Forelimb muscle (tissue), 1 donor: ENCODE measurements at regions not wholly inside any gene's neighbourhood (a gene's known extent, or its start where the extent isn't known, plus 50 kb on each side); places are given as distances from the start of the nearest gene placed in this dataset.

Source experiments
- DNase-seq: peaks from one replicate; pipeline ENCODE4 v3.0.0-alpha.2; 2013; ENCODE audit warnings: low read depth

- no peak for DNase-seq
These were observed 474.8 kb downstream of the KCNJ2 start for GRCh38 chr17:70644096-70644495.

DNA sequence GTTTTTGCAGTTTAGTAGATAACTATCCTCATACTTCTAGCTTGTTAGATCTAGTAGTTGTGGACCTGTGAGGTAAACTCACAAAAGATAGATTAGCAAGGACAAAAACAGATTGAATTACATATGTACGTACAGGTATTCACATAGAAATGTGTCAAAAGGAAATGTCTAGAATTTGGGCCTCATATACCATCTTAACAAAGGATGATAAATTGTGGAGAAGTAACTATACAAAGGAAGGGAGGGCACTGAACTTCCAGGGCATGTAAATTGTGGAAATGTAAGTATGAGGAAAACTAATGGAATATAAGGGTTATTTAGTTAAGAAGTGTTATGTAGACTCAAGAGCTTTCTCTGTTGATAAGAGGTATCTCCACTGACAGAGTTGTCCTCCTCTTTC, 477.3 kb downstream of the KCNJ2 start:
- no peak for DNase-seq

- no peak for DNase-seq
These were observed 478.8 kb downstream of the KCNJ2 start for GRCh38 chr17:70648166-70648565.

DNA sequence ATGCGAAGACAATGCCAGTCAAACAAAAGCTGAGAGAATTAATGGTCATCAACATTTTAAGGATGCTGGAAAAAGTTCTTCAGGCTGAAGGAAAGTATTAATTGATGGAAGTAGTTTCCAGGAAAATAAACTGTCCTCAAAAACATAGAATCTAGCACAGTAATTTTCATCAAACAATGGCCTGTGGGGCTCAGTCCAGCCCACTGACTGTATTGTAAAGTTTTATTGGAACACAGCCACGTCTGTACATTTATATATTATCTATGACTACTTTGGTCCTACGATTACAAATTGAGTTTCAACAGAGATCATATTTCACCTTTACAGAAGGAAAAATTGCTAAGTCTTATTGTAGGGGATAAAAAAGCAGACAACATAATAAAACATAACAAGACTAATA, 484.5 kb downstream of the KCNJ2 start:
- no peak for DNase-seq

DNA sequence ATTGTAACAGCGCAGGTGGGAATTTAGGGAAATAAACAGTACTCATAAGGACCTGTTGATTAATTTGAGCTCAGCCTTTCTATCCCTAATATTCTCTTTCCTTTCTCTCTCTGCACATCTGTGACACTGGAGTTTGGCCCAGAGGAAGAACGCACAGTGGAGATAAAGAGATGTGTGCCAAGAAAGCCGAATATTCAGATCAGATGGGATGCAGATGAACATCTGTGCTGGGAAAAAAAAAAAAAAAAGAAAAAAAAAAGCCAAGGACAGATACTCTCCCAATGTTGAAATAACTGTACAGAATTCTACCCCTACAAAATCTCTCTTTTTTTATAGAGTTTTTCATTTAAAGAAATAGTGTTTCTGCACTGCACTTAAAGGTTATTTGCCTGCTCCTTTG, 485.4 kb downstream of the KCNJ2 start:
- DNase-seq: peak; percentile 83

- no peak for DNase-seq
These were observed 486.0 kb downstream of the KCNJ2 start for GRCh38 chr17:70655176-70655958.

- no peak for DNase-seq
These were observed 489.0 kb downstream of the KCNJ2 start for GRCh38 chr17:70658317-70658716.

GRCh38 chr17:70658840-70659239, 489.5 kb downstream of the KCNJ2 start:
- no peak for DNase-seq

- no peak for DNase-seq
These were observed 492.2 kb downstream of the KCNJ2 start for GRCh38 chr17:70661342-70662222.

GRCh38 chr17:70668276-70668937, 499.1 kb downstream of the KCNJ2 start:
- DNase-seq: no peak

- DNase-seq: no peak
These were observed 499.8 kb downstream of the KCNJ2 start for GRCh38 chr17:70668938-70669778.

DNA sequence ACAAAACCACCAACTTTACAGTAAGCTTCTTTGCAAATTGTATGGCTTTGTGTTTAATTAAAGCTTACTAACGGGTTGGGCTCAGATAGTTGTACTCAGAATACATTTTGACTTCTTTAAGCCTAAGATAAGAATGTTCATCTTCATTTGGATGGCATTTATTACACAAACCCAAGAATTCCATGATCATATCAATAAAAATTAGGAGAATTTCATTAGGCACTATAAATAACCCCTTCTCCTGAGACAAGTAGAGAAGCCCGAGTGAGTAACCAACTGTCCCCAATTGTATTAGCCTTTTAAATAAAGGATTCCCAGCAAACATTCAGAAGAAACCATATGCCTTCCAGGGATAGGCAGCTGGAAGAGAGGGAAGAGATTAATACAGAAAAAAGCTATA, 504.7 kb downstream of the KCNJ2 start:
- DNase-seq: no peak

GRCh38 chr17:70675070-70675590, 505.8 kb downstream of the KCNJ2 start:
- no peak for DNase-seq

DNA sequence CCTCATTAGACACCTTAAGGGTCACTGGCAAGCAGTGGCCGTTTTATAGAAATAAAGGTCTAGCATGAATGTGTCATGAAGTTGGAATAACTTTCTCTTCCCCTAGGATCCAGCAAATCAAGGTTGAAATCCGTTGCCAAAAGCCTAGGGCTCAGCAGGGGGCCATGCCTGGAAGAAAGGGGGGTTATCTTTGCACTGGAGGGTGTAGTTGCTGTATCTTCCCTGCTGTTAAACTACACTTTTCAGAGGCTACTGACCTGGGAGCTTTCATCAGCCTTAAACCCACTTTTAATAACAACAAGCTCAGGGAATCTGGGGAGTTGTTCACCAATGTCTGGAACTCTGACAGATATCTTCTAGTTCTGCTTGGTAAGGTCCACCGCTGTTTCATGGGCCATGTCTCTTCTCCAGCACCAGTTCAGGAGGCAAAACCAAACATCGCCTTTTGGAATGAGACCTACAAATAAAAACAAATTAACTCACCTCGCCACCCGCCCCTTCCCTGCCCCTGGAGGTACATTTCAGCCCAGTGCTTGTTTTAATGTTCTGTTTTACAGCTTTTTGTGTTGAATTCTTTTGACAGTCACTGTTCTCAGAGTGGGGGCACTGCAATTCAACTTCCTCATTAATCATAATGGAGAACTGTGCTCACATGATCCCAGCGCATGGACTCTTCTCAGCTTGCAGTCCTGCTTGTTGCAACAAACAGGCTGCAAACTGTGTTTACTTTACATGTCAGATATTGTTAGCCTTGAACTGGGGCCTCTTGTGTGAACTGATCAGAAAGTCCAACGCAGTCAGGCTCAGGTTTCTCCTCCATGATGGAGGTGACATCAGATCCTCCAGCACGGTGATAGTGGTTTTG, 508.7 kb downstream of the KCNJ2 start:
- DNase-seq: no peak

DNA sequence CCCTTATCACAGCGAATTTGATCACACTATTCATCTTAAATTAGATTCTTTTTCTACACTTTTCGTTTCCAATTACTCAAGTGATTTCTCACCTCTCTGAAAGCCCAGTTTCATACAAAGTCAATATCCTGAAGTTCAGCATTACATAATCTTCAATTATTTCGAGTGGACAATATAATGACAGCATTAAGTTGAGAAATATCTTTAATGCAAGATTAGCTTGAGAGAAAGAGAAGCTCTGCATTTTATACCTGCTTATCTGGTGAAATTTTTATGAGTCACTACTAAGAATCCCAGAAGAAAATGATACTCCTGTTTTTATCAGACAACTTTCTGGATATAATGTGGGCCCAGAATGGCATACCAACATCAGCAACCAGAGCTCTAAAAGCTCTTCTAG, 509.6 kb downstream of the KCNJ2 start:
- DNase-seq: no peak

- DNase-seq: no peak
These were observed 514.6 kb downstream of the KCNJ2 start for GRCh38 chr17:70683936-70684335.

DNA sequence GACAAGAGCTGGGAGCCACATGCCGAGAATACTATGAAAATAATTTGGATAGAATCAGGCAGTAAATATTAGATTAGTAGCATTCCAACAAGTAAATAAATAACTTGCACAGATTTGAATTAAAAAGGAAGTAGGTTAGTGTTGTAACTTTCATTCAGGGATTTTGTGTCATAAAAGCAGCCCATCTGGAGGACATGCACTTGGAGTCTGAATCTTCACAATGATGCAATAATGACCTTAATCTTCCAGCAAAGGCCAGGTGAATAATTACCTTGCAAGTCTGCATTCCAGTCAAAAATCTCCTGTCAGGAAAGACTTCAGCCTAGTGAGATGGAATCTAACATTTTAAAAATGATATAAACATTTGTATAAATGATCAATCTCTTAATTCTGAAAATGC, 518.1 kb downstream of the KCNJ2 start:
- no peak for DNase-seq

GRCh38 chr17:70691150-70691549, 521.8 kb downstream of the KCNJ2 start:
- no peak for DNase-seq

DNA sequence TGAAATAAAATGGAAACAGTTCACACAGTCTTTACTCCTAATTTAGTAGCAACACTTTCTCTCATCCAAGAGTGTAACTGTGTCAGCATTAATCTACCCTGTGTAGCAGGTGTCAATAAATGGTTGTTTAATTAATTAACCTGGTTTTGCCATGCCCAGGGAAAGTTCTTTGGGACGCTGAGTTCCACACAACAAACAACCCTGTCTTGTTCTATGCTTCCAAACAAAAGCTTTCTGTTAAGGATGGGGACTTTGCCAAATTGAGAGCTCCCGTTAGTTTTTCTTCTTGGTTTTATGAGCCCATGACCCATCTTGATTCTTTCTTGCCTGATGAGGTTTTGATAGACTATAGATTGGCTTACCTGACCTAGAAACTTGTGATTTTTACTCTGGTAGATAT, 530.1 kb downstream of the KCNJ2 start:
- no peak for DNase-seq

GRCh38 chr17:70702683-70703255, 533.4 kb downstream of the KCNJ2 start:
- no peak for DNase-seq
